GM20000 (cell line): ENCODE measurements at regions not wholly inside any gene's neighbourhood (a gene's known extent, or its start where the extent isn't known, plus 50 kb on each side); places are given as distances from the start of the nearest gene placed in this dataset.

Source experiments
- DNase-seq: peaks from one replicate; pipeline ENCODE4 v3.0.0; 2012; ENCODE audit warnings: low spot score
- CTCF ChIP-seq: IDR thresholded peaks from 2 replicates; pipeline ENCODE4 v1.5.1; 2012; ENCODE audit warnings: mild to moderate bottlenecking, control low read depth; ENCODE audit errors: extremely low read depth, missing control alignments

DNA sequence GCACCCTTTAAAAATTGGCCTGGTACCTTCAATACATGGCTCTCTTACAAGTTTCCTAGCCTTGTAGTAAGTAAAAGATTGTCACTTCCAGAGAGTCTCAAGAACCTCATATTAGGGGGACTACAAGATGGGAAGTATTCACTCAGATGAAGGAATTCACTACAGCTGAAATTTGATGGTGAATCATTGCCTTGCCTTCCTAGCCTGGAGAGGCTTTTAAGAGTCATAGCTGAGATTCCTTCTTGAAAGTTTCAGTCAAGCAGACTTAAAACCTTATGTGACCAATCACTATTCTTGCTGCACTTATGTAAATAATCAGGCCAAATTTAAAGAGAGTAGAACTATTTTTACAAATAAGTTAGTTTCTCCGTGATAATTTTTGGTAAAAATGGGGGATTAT is 451.6 kb downstream of the TRHDE start:
- no peak for DNase-seq
- no peak for TF ChIP-seq CTCF

- no peak for TF ChIP-seq CTCF
- DNase-seq = no peak
Measured at GRCh38 chr12:72729451-72730010, 457.4 kb downstream of the TRHDE start.

- no peak for TF ChIP-seq CTCF
- DNase-seq = no peak
Measured at GRCh38 chr12:72734581-72734980, 462.4 kb downstream of the TRHDE start.

DNA sequence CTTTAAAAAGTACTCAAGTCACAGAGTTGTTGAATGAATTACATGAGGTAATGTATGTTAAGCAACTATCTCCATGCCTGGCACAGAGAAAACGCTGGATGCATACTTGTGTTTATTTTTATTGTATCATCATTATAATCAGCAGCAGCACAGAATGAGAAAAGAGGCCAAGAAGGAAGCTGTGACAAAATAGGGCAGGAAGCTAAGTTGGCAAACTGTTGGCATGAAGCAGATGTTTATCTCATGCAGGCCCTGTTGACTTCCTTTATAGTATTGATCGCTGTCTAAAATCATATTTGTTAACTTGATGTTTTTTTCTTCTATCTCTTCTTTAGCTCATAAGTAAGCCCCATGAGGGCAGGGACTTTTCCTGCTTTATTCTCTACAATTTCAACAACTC is 466.6 kb downstream of the TRHDE start:
- no peak for TF ChIP-seq CTCF
- DNase-seq = no peak

GRCh38 chr12:72740064-72740463 is 467.9 kb downstream of the TRHDE start:
- no peak for TF ChIP-seq CTCF
- DNase-seq = no peak

DNA sequence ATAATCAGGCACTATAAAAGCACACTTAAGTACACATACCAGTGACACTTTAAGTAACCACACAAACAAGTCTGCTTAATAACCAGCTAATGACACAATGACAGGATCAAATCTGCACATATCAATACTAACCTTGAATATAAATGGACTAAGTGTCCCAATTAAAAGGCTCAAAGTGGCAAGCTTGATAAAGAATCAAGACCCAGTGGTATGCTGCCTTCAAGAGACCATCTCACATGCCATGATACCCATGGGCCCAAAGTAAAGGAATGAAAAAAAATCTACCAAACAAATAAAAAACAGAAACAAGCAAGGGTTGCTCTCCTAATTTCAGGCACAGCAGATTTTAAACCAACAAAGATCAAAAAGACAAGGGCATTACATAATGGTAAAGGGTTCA is 470.4 kb downstream of the TRHDE start:
- DNase-seq = no peak
- no peak for TF ChIP-seq CTCF

GRCh38 chr12:72746048-72746447 is 473.9 kb downstream of the TRHDE start:
- TF ChIP-seq CTCF = no peak
- DNase-seq = no peak
